GM21381 (cell line): ENCODE measurements at regions not wholly inside any gene's neighbourhood (a gene's known extent, or its start where the extent isn't known, plus 50 kb on each side); places are given as distances from the start of the nearest gene placed in this dataset.
"Not testable (repeated sequence)": the region's sequence is repeated elsewhere in the genome, so short reads cannot be mapped to it uniquely, and the experiment has no call there.

Experiments
- ATAC-seq: cut with Tn5 transposase; IDR thresholded peaks from one replicate; pipeline ENCODE4 v1.9.1; 2021; ENCODE audit warnings: mild to moderate bottlenecking, moderate library complexity; ENCODE audit not compliant: unreplicated experiment

DNA sequence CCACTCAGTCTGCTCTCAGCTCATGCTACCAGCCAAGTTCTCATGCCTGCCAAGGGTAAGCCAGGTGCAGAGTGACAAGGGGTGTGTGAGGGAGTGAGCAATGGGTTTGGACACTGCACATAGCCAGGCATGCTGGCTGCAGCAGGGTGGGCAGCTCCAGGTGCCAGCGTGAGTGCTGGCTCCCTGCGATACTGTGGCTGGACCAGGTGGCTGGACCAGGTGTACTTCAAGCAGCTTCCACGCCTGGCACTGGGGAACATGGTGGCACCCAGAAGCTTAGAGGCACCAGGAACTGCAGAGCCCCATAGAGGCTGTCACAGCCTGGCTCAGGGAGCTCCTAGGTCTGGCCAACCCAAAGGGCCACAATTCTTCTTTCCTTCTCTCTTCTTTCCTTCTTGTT is 234.9 kb upstream of the GIMD1 start:
- no peak for ATAC-seq

DNA sequence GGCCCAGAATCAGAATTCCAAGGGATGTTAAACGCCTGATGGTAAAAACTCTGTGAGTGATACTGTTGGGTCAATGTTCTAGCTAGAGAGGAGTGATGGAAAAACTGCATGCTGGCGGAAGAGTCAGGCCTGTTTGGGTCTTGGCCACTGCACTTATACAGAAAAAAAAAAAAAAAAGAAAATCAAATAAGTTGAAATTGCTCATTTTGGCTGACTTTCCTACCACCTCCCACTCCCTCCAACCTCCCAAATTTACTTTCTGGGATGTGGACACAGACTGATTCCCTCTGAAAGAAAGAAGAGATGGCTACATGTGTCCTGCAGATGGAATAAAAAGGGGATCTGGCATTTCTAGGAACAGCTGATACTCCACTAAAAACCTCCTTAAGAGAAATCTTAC is 234.1 kb upstream of the GIMD1 start:
- ATAC-seq = no peak

DNA sequence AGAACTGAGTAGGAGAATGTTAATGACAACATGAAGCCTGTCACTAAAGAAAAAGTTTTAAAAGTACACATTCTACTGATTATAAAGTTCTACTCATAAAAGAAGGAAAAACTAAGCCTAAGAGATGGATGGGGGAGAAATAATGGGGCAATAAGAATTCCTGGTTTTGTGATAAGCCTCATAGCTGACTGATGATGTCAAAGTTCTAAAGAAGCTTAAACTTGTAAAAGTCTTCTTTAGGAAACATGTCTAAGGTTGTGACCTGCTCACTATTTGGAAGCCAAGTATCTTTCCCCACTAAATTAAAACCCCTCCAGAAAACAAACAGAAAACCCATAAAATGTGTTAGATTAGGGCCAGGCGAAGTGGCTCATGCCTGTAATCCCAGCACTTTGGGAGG is 232.9 kb upstream of the GIMD1 start:
- ATAC-seq = no peak

DNA sequence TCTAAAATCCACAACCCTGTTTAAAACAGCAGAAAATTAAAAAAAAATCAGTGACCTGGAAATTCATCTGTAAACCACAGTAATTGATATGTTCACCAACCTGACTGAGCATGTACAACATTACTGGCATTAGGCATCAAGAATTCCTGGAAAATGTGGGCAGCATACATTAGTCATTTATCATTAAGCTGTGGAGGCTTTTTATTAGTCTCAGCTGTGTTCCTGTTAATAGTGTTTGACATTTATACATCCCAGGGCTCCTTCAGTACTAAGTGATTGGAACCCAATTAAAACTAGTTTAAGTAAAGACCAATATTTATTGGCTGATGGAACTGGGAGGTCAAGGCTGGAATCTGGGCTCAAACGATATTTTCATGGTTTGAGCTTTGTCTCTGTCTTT is 227.3 kb upstream of the GIMD1 start:
- no peak for ATAC-seq

DNA sequence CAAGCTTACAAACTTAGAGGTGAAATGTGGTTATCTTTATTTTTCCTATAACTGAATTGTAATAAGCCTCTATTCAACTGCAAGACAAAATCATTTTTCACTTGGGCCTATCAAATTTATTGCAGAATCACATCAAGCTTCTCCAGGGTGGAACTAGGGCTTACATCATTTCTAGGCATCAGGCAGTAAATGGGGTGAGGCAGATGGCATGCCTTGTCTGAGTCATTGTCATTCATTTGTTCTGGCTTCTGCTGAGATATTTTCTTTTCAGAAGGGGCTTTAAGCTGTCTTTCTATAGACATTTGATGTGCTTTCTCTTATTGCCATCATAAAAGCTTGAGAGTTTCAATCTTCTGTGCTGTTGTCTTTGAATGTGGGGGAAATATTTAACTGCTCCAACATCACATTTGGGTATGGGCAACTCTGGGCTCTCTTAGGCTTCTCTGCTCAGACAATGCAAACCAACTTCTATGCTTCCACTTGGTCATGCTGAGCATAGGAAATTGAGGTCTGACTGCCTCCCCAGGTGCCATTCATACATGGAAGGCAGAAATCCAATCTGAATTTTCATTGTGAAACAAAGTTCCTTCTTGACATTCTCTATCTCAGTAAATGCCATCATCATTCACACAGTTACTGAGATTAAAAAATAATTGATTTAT is 225.8 kb upstream of the GIMD1 start:
- no peak for ATAC-seq

DNA sequence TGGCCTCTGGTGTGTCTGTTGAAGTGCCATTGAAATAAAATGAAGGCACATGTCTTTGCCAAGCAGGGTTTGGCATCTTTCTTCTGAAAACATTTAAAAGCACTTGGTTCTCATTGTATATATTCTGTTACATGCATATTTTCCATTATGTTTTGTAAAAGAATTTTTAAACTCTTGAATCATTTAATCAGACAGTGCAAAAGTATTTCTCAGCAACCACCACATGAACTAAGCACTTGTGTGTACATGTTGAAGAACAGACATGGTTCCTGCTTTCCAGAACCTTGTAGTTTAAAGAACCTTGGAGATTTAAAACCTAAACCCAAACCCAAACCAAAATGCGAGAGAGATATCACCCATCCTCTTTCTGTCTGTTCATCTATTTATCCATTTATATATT is 220.3 kb upstream of the GIMD1 start:
- no peak for ATAC-seq

DNA sequence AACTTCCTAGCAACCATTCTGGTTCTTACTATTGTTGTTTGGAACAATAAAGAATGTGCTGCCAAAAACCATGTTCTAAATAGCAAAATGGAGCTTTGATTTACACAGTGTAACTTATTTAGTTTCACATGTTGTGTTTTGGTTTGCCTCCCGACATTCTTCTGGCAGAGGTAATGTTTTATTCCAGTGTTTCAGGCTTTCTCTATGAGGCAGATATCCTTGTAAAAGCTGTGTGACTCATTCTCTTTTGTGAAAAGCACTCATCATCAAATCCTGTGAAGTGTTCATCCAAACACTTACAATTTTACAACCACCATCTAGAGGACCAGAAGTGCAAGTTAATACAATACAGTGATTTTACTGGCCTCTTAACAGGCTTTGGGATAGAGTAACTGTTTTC is 219.0 kb upstream of the GIMD1 start:
- ATAC-seq = no peak

DNA sequence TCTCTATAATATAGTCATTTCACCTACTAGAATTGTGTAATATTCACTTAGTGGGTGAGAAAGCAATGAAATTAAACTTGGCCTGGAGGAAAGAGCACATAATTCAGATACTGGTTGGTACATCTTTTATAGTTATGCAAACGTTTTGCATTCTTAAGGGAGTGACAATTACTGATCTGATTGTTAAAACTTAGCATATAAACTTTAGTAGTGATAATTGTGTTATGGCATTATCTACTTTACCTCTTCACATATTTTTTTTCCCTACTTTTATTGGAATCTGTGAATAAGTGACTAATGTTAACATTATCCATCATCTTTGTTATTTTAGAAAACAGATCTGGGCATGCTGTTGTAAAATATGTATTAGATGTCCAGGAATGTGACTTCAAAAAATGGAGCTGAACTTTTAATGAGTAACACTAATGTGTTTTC is 217.4 kb upstream of the GIMD1 start:
- no peak for ATAC-seq

DNA sequence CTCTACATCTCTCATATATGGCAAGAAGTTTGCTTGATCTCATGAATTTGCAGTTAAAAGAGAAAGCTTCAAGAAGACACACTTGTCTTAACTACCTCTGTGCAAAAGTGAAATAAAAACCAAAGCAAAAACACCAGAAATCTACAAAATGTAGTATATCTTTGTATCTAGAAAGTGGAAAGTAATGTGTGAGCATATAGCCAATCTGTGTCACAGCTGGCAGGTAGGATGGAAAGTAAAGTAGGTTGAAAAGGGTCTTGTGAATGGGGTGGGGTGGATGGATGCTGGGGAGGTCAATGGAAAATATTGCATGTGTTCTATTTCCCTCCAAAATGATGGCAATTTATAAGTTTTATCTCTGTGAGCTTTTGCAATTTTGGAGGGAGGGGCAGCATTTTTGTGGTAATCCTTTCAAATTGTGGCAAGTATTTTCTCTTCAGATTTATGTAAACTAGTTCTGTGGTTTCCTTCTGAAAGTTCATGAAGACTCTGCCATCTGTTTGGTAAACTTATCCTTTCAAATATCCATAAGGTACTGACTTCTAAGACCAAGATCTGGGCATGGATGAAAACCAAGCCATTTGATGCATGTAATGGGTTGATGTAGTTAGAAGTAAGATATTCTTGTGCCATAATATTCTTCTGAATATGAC is 215.9 kb upstream of the GIMD1 start:
- no peak for ATAC-seq

DNA sequence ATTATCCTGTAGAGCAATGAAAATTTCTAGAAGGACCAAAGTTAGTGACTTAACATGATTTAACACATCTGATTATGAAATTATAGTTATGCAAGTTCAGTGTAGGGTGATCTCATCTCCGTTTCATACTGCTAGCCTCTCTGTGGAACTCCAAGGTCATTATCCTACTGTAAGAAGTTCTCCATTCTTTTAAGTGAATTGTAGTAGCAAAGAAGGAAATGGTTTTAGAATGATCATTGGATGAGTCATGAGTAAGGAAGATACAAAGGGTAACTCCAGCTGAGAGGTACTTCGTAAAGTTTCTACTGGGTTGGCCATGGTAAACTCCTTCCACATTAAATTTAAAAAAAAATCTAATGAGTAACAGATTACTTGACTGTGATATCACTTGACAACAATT is 215.0 kb upstream of the GIMD1 start:
- no peak for ATAC-seq

DNA sequence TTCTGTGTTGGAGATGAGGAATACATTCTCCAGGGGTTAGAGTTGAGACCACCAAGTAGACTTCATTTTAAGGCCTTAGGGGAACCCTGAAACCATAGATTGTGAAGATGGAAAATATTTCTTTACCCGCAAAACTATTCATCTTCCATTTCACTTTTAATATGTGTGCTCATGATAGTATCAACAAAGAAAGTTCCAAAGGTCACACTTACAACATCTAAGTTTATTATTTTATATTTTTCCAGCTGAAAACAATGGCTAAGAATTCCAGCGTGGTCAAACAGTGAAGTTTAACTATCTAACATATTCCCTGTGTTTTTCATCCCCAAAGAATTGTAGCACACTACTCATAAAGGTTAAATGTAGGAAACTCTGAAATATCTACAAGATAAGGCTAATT is 214.5 kb upstream of the GIMD1 start:
- no peak for ATAC-seq

DNA sequence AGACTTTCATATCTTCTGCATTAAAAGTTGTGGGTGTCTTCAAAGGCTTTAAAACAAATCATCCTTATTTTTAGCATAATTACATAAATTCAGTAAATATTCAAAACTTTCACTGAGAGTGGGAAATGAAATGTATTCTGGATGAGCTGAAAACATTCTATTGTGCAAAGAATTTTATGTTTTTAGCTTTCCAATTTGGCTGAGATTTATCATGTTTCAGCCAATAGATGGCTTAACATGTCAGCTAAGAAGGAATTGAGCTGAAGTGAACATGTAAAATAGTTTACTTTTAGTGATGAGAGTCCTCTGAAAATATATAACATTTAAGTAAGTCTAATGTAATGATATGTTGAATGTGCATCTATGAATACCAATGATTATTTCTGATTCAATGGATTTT is 213.5 kb upstream of the GIMD1 start:
- ATAC-seq = no peak

DNA sequence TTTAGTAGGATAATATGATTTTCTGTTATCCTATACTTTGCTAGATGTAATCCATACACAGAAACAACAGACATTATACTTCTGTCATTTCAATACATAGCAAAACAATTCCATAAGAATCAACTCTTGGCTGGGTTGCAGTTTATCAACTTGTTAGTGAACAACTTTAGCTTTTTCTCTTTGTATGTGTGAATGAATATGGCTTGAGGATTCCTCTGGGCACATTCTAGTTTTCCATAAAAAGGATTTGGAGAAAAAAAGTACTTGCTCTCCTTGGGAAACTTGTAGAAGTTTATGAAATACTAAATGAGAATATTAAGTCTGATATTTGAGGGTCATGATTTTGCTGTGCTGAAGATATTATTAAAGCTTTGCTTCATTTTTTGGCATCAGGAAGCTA is 210.7 kb upstream of the GIMD1 start:
- no peak for ATAC-seq

DNA sequence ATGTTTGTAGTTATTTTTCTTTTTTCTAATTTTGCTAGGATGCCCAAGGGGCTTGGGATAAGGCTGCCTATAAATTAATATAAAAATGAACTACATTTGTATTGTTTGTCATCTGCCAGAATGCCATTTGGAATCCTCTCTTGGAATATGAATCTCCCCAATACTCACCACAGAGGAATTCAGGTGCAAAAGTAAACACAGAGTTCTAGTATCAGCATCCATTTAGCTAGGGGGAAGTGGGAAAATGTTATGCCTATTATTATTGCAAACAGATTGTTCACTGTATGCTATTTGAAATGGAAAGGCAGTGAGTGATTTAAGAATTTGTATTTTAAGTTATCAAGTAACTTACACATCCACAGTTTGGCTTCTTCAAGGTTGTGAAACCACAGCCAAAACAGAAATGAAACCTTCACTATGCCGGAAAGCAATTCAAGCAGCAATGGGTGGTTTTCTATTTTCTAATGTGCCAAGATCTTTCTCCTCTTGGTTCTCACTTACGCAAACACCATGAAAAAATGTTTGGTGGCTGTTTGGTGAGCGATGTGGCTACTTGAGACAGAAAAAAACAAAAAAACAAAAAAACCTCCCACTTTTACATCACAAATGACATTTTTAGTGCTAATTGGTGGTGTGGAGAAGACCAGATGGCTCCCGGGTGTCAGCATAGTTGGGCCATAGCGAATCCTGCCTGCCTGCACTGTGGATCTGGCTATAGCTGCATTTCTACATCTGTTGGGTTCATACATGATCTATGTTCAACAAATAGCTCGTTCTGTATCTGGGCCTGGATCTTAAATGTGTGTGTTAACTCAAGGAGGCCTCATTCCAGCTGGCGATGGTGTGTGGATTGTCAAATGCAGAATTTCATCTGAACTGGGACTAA is 200.8 kb upstream of the GIMD1 start:
- no peak for ATAC-seq

DNA sequence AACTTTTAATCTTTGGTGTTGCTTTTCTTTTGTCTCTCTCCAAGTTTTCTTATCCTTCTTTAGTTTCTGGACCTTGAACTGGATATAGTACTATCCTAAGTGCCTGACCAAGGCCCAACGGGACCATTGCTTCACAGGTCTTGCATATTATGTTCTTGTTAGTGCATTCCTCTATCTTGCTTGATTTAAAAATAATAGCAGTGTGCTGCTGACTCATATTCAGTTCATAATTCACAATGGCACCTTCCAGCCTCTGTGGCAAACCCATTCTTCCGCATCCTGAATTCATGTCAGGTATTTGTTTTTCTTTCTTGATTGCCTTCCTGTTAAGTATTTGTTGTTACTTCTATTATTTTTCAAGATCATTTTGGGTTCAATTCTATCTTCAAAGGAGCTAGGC is 197.1 kb upstream of the GIMD1 start:
- ATAC-seq = no peak

DNA sequence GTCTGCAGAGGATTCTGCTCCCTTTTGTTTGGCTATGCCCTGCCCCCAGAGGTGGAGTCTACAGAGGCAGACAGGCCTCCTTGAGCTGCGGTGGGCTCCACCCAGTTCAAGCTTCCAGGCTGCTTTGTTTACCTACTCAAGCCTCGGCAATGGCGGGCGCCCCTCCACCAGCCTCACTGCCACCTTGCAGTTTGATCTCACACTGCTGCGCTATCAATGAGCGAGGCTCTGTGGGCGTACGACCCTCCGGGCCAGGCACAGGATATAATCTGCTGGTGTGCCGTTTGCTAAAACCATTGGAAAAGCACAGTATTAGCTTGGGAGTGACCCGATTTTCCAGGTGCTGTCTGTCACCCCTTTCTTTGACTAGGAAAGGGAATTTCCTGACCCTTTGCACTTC is 195.1 kb upstream of the GIMD1 start:
- ATAC-seq = not testable (repeated sequence)

DNA sequence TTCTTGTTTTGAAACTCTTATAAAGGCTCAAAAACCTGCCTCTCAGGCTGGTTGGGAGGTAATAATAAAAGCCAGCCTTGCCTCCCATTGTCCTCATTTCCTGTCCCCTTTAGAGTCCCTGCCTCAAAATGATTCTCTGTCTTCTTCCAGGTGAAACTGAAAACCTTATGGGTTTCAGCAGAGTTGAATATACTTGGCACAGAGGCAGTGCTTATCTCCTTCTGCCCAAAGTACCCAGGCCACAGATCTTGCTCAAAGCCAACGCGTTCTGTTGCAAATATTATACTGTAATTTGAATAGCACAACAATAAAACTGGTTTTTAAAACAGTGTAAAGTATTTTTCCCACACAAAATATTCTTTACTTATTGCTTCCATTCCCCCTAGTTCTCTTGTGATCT is 183.1 kb upstream of the GIMD1 start:
- no peak for ATAC-seq

DNA sequence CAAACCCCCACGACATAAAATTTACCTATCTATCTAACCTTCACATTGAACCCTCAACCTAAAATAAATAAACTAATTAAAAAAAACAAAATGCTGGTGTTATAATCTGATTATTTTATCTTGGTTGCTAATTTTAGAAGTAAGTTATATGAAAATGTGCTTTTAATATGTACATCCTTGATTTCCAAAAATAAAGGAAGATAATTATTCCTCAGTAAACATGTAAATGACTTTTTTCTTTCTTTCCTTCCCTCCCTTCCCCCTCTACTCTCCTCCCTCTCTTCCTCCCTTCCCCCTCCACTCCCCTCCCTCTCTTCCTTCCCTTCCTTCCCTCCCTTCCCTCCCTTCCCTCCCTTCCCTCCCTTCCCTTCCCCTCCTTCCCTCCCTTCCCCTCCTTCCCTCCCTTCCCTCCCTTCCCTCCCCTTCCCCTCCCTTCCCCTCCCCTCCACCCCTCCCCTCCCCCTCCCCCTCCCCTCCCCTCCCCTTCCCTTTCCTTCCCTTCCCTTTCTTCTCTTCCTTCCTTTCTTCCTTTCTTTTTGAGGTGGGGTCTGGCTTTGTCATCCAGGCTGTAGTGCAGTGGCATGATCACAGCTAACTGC is 180.0 kb upstream of the GIMD1 start:
- ATAC-seq = no peak

DNA sequence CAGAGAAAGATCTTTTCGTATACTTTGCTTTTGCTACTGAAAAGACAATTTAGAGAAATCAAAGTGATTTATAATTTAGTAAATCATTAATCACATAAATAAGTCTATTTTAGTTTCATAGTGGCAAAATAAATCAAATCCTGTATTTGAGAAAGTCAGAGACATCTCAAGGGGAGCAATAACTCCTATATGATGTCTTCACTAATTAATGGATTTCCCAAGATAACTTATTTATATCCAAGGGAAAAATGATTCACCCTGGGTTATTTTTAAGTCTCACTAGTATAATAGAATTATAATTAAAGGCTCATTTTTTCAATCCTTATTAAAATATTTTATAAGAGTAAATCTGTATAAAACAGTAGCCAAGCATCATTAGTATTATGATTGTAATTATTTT is 177.8 kb upstream of the GIMD1 start:
- no peak for ATAC-seq

DNA sequence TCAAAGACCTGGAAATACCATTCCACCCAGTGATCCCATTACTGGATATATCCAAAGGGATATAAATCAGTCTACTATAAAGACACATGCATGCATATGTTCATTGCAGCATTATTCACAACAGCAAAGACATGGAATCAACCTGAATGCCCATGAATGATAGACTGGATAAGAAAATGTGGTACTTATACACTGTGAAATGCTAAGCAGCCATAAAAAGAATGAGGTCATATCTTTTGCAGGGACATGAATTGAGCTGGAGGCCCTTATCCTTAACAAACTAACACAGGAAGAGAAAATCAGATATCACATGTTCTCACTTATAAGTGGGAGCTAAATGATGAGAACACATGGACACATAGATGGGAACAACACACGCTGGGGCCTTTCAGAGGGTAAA is 174.0 kb upstream of the GIMD1 start:
- ATAC-seq = not testable (repeated sequence)

DNA sequence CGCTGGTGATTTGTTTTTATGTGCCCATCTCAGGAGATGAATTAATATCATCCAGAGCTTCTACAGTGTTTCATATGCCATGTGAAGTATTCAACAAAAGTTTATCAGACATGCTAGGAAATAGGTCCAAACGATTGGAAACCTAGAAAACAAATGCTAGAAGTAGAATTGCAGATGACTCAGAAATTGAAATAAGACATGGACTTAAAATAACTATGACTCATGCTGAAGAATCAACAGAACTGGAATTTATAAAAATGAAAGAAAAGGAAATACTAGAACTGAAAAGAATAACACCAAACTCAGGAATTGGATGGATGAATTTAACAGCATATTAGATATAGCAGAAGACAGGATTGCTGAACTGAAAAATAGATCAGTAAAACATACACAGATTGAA is 172.7 kb upstream of the GIMD1 start:
- no peak for ATAC-seq

DNA sequence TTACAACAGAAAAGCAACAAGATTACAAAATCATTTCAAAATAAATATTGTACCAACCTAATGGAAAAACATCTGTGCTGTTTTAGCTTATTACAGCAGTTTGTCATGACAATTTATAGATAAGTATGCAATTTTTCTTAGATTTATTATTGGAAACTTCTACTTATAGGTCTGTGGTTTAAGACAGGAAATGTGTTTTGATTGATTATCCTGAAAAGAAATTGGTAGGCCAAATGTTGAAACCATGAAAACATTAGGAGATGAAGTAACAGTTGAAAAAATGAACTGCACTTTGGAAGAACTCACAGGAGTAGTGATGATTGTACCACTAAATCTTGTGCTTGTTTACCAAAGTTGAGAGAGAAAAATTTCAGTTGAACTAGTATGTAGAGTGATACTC is 162.2 kb upstream of the GIMD1 start:
- ATAC-seq = no peak
